Upper lobe of right lung (tissue), 1 donor: ENCODE measurements at regions not wholly inside any gene's neighbourhood (a gene's known extent, or its start where the extent isn't known, plus 50 kb on each side); places are given as distances from the start of the nearest gene placed in this dataset.

Experiments used
- ATAC-seq: fragments of 200-7000 bp; cut with Tn5 transposase; one replicate; pipeline ENCODE4 v1.9.1; 2020; ENCODE audit warnings: mild to moderate bottlenecking, moderate library complexity
- DNase-seq: peaks from one replicate; pipeline ENCODE4 v3.0.0-alpha.2; 2020
- H3K27ac ChIP-seq: fragments of 200-600 bp; one replicate; pipeline ENCODE4 v1.8.0; 2022
- H3K27me3 ChIP-seq: fragments of 200-600 bp; one replicate; pipeline ENCODE4 v1.8.0; 2022; ENCODE audit warnings: mild to moderate bottlenecking
- H3K36me3 ChIP-seq: fragments of 200-600 bp; one replicate; pipeline ENCODE4 v1.8.0; 2022
- H3K4me1 ChIP-seq: fragments of 200-600 bp; one replicate; pipeline ENCODE4 v1.8.0; 2022
- H3K4me3 ChIP-seq: fragments of 200-600 bp; one replicate; pipeline ENCODE4 v1.8.0; 2022; ENCODE audit warnings: mild to moderate bottlenecking
- H3K9me3 ChIP-seq: fragments of 200-600 bp; one replicate; pipeline ENCODE4 v1.8.0; 2022
- CTCF ChIP-seq: fragments of 200-600 bp; IDR thresholded peaks from one replicate; pipeline ENCODE4 v1.8.0; 2022; ENCODE audit warnings: antibody characterized with exemption
- intact Hi-C: fragments of 100-400 bp; cut with DNase I; formaldehyde crosslinking; loops from one replicate; pipeline ENCODE4 v1.11.0; 2022
- donor health status: DM: no; HTN: yes; CAD: no; lungs with severe emphysema.

GRCh38 chr7:25578991-25579777 lies 350.9 kb upstream of the NPVF start:
- H3K27me3 ChIP-seq, result no peaks in the 10 kb centered on the region
- no peak overlapping the region for H3K27ac ChIP-seq
- H3K4me3 ChIP-seq, result no peak overlapping the region
- no peaks in the 10 kb centered on the region for H3K36me3 ChIP-seq
- no peaks in the 10 kb centered on the region for H3K4me1 ChIP-seq
- DNase-seq (no peak), ATAC-seq (no peak)
- no peak for TF ChIP-seq CTCF
- intact Hi-C loops, result no loop called here
- no peaks in the 10 kb centered on the region for H3K9me3 ChIP-seq

- H3K4me3 ChIP-seq, result no peak overlapping the region
- no peaks in the 10 kb centered on the region for H3K9me3 ChIP-seq
- ATAC-seq (no peak), DNase-seq (no peak)
- no peaks in the 10 kb centered on the region for H3K4me1 ChIP-seq
- no peak overlapping the region for H3K27ac ChIP-seq
- H3K27me3 ChIP-seq, result no peaks in the 10 kb centered on the region
- intact Hi-C loops, result no loop called here
- no peaks in the 10 kb centered on the region for H3K36me3 ChIP-seq
- no peak for TF ChIP-seq CTCF
Measured at GRCh38 chr7:25579778-25580075, 351.4 kb upstream of the NPVF start.

- no peak for DNase-seq
- intact Hi-C loops, result no loop called here
- no peaks in the 10 kb centered on the region for H3K9me3 ChIP-seq
- H3K4me3 ChIP-seq, result no peak overlapping the region
- ATAC-seq, result no peak
- TF ChIP-seq CTCF, result no peak
- no peaks in the 10 kb centered on the region for H3K27me3 ChIP-seq
- H3K4me1 ChIP-seq, result no peaks in the 10 kb centered on the region
- no peak overlapping the region for H3K27ac ChIP-seq
- H3K36me3 ChIP-seq, result no peaks in the 10 kb centered on the region
Measured at GRCh38 chr7:25580141-25580540, 351.9 kb upstream of the NPVF start.

GRCh38 chr7:25583621-25584020 lies 355.3 kb upstream of the NPVF start:
- intact Hi-C loops, result no loop called here
- DNase-seq, result no peak

GRCh38 chr7:25584112-25584938 lies 356.0 kb upstream of the NPVF start:
- Histone ChIP-seq H3K27me3 (no peaks in the 10 kb centered on the region), H3K9me3 (no peaks in the 10 kb centered on the region), H3K27ac (no peak overlapping the region), H3K4me3 (no peak overlapping the region), H3K4me1 (no peaks in the 10 kb centered on the region), H3K36me3 (no peaks in the 10 kb centered on the region)
- TF ChIP-seq CTCF, result no peak
- DNase-seq (no peak), ATAC-seq (no peak)
- intact Hi-C loops, result no loop called here

More at GRCh38 chr7:25583621-25584020, 355.3 kb upstream of the NPVF start:
- no peak for TF ChIP-seq CTCF
- H3K36me3 ChIP-seq, result no peaks in the 10 kb centered on the region
- H3K27me3 ChIP-seq, result no peaks in the 10 kb centered on the region
- no peak overlapping the region for H3K4me3 ChIP-seq
- ATAC-seq, result no peak
- H3K27ac ChIP-seq, result no peak overlapping the region
- H3K9me3 ChIP-seq, result no peaks in the 10 kb centered on the region
- no peaks in the 10 kb centered on the region for H3K4me1 ChIP-seq
